GM23338 (cell line): ENCODE measurements at regions not wholly inside any gene's neighbourhood (a gene's known extent, or its start where the extent isn't known, plus 50 kb on each side); places are given as distances from the start of the nearest gene placed in this dataset.

Experiments
- CREB1 ChIP-seq: fragments of 250-450 bp; sonication (Bioruptor Pico); IDR thresholded peaks from 2 replicates; pipeline ENCODE4 v1.5.0; 2020; ENCODE audit warnings: low read depth, mild to moderate bottlenecking, moderate library complexity
- CTCF ChIP-seq, 2 experiments: fragments of 200-600 bp in 1 of 2; sonication (generic) in 1 of 2; conservative IDR thresholded peaks; 2 replicates each; pipeline versions ENCODE4 v1.5.1 to v1.6.1; 2016 to 2017; ENCODE audit warnings: antibody characterized with exemption in 2 of 2, low read depth in 2 of 2, mild to moderate bottlenecking in 2 of 2, moderate library complexity in 1 of 2
- ETS1 ChIP-seq: IDR thresholded peaks from 2 replicates; pipeline ENCODE4 v1.6.1; 2016; ENCODE audit warnings: antibody characterized with exemption
- EZH2 ChIP-seq: fragments of 200-600 bp; sonication (generic); IDR thresholded peaks from one replicate; pipeline ENCODE4 v1.8.0; 2017; ENCODE audit warnings: antibody characterized with exemption, mild to moderate bottlenecking, low read depth; ENCODE audit not compliant: unreplicated experiment
- EZH2phosphoT487 ChIP-seq: fragments of 200-600 bp; sonication (generic); IDR thresholded peaks from one replicate; pipeline ENCODE4 v1.8.1; 2018; ENCODE audit warnings: antibody characterized with exemption; ENCODE audit not compliant: unreplicated experiment
- JUNB ChIP-seq: IDR thresholded peaks from one replicate; pipeline ENCODE4 v1.6.1; 2016; ENCODE audit warnings: antibody characterized with exemption; ENCODE audit not compliant: unreplicated experiment
- POLR2AphosphoS5 ChIP-seq: IDR thresholded peaks from 2 replicates; pipeline ENCODE4 v1.6.1; 2016; ENCODE audit warnings: antibody characterized with exemption, low read depth
- REST ChIP-seq: IDR thresholded peaks from one replicate; pipeline ENCODE4 v1.6.1; 2018; ENCODE audit warnings: antibody characterized with exemption; ENCODE audit not compliant: unreplicated experiment
- STAT1 ChIP-seq: IDR thresholded peaks from one replicate; pipeline ENCODE4 v1.6.1; 2016; ENCODE audit warnings: antibody characterized with exemption; ENCODE audit not compliant: unreplicated experiment
- ZNF114 ChIP-seq: fragments of 250-450 bp; sonication (Bioruptor Pico); IDR thresholded peaks from 2 replicates; pipeline ENCODE4 v1.5.0; 2020; ENCODE audit warnings: mild to moderate bottlenecking, moderate library complexity
- ZNF331 ChIP-seq: fragments of 250-450 bp; sonication (Bioruptor Pico); IDR thresholded peaks from 2 replicates; pipeline ENCODE4 v1.5.0; 2020; ENCODE audit warnings: low read depth, mild to moderate bottlenecking, moderate library complexity

- no peak for TF ChIP-seq CTCF (conservative IDR thresholded peaks at IDR 0.05; ENCODE audit: low read depth in 2 of 2)
- TF ChIP-seq POLR2AphosphoS5 = no peak
- TF ChIP-seq REST = no peak
- no peak for TF ChIP-seq CREB1 (CRISPR knock-in tag)
- TF ChIP-seq STAT1 = no peak
- TF ChIP-seq EZH2phosphoT487 = no peak
- no peak for TF ChIP-seq EZH2
- no peak for TF ChIP-seq ETS1
- TF ChIP-seq JUNB = no peak
- TF ChIP-seq ZNF331 (CRISPR knock-in tag) = no peak
- no peak for TF ChIP-seq ZNF114 (CRISPR knock-in tag)
These were observed 189.0 kb upstream of the HCCS start for GRCh38 chrX:10922159-10922558.
